CD4-positive, alpha-beta T cell treated with Interleukin-10 for 1 hour (primary cell): ENCODE measurements at regions not wholly inside any gene's neighbourhood (a gene's known extent, or its start where the extent isn't known, plus 50 kb on each side); places are given as distances from the start of the nearest gene placed in this dataset.
"Not testable (repeated sequence)": the region's sequence is repeated elsewhere in the genome, so short reads cannot be mapped to it uniquely, and the experiment has no call there.

Experiments used
- DNase-seq: peaks from one replicate; pipeline ENCODE4 v3.0.0-alpha.2; 2020

- no peak for DNase-seq
These were observed 410.7 kb upstream of the API5 start for GRCh38 chr11:42901084-42901483.

- DNase-seq: no peak
These were observed 405.6 kb upstream of the API5 start for GRCh38 chr11:42906226-42906625.

- no peak for DNase-seq
These were observed 398.1 kb upstream of the API5 start for GRCh38 chr11:42913731-42914130.

GRCh38 chr11:42923651-42924050 lies 388.1 kb upstream of the API5 start:
- no peak for DNase-seq

- DNase-seq: no peak
These were observed 385.9 kb upstream of the API5 start for GRCh38 chr11:42925916-42926315.

GRCh38 chr11:42947405-42947804 lies 364.4 kb upstream of the API5 start:
- DNase-seq: no peak

GRCh38 chr11:42949738-42950376 lies 361.9 kb upstream of the API5 start:
- DNase-seq: not testable (repeated sequence)

- DNase-seq: no peak
These were observed 360.5 kb upstream of the API5 start for GRCh38 chr11:42951266-42951665.

GRCh38 chr11:42957831-42958230 lies 354.0 kb upstream of the API5 start:
- no peak for DNase-seq

- DNase-seq: no peak
These were observed 353.2 kb upstream of the API5 start for GRCh38 chr11:42958635-42959034.

- DNase-seq: no peak
These were observed 351.2 kb upstream of the API5 start for GRCh38 chr11:42960521-42961088.

GRCh38 chr11:42967653-42968052 lies 344.1 kb upstream of the API5 start:
- no peak for DNase-seq

GRCh38 chr11:42972741-42973140 lies 339.1 kb upstream of the API5 start:
- no peak for DNase-seq

- DNase-seq: no peak
These were observed 337.2 kb upstream of the API5 start for GRCh38 chr11:42974510-42975179.

GRCh38 chr11:42975180-42975529 lies 336.6 kb upstream of the API5 start:
- DNase-seq: no peak

- no peak for DNase-seq
These were observed 335.1 kb upstream of the API5 start for GRCh38 chr11:42976636-42977217.

- no peak for DNase-seq
These were observed 319.2 kb upstream of the API5 start for GRCh38 chr11:42992594-42992993.

GRCh38 chr11:42996421-42997307 lies 315.1 kb upstream of the API5 start:
- no peak for DNase-seq

GRCh38 chr11:43004879-43005278 lies 306.9 kb upstream of the API5 start:
- DNase-seq: not testable (repeated sequence)

GRCh38 chr11:43010042-43010441 lies 301.8 kb upstream of the API5 start:
- DNase-seq: no peak

GRCh38 chr11:43012606-43013005 lies 299.2 kb upstream of the API5 start:
- DNase-seq: no peak

- no peak for DNase-seq
These were observed 290.3 kb upstream of the API5 start for GRCh38 chr11:43021466-43021865.

GRCh38 chr11:43034341-43034740 lies 277.5 kb upstream of the API5 start:
- DNase-seq: no peak
